ENCODE measurements at regions not wholly inside any gene's neighbourhood (a gene's known extent, or its start where the extent isn't known, plus 50 kb on each side); places are given as distances from the start of the nearest gene placed in this dataset.

- H3K27me3 Mint-ChIP-seq: no peaks in the 10 kb centered on the region
- ATAC-seq (ENCODE audit: low read depth) (no peak), DNase-seq (no peak)
- no peaks in the 10 kb centered on the region for H3K36me3 Mint-ChIP-seq (ENCODE audit: low read depth)
- no peaks in the 10 kb centered on the region for H3K4me1 Mint-ChIP-seq
- no peak overlapping the region for H3K4me3 Mint-ChIP-seq
- POLR2A ChIA-PET: no interaction called here
- no peak overlapping the region for H3K27ac Mint-ChIP-seq
- intact Hi-C loops (cut with micrococcal nuclease): no loop called here
- CTCF ChIA-PET: no interaction called here
- H3K9me3 Mint-ChIP-seq: peaks cover 6% of the 10 kb centered on the region
- TF ChIP-seq CTCF (IDR thresholded peaks at IDR 0.05): no peak
Measured at GRCh38 chr3:102841866-102842265, 407.1 kb downstream of the ZPLD1 start.

GRCh38 chr3:102866845-102867244, 432.0 kb downstream of the ZPLD1 start:
- intact Hi-C loops (cut with micrococcal nuclease): no loop called here
- Mint-ChIP-seq H3K27ac (no peak overlapping the region), H3K4me1 (no peaks in the 10 kb centered on the region), H3K36me3 (ENCODE audit: low read depth) (no peaks in the 10 kb centered on the region), H3K9me3 (no peaks in the 10 kb centered on the region), H3K4me3 (no peak overlapping the region), H3K27me3 (no peaks in the 10 kb centered on the region)
- DNase-seq (no peak), ATAC-seq (ENCODE audit: low read depth) (no peak)
- ChIA-PET POLR2A (no interaction called here), CTCF (no interaction called here)
- no peak for TF ChIP-seq CTCF (IDR thresholded peaks at IDR 0.05)

GRCh38 chr3:102883515-102883914, 448.7 kb downstream of the ZPLD1 start:
- intact Hi-C loops (cut with micrococcal nuclease): no loop called here
- no peak for TF ChIP-seq CTCF (IDR thresholded peaks at IDR 0.05)

GRCh38 chr3:102885289-102885688, 450.5 kb downstream of the ZPLD1 start:
- intact Hi-C loops (cut with micrococcal nuclease): no loop called here
- Mint-ChIP-seq H3K4me1 (no peaks in the 10 kb centered on the region), H3K27ac (no peak overlapping the region), H3K9me3 (no peaks in the 10 kb centered on the region), H3K27me3 (no peaks in the 10 kb centered on the region), H3K36me3 (ENCODE audit: low read depth) (no peaks in the 10 kb centered on the region), H3K4me3 (no peak overlapping the region)
- TF ChIP-seq CTCF (IDR thresholded peaks at IDR 0.05): no peak
- ATAC-seq (ENCODE audit: low read depth): no peak
- ChIA-PET POLR2A (no interaction called here), CTCF (no interaction called here)
- DNase-seq: no peak

More at GRCh38 chr3:102883515-102883914, 448.7 kb downstream of the ZPLD1 start:
- no peaks in the 10 kb centered on the region for H3K36me3 Mint-ChIP-seq (ENCODE audit: low read depth)
- H3K27me3 Mint-ChIP-seq: no peaks in the 10 kb centered on the region
- CTCF ChIA-PET: no interaction called here
- H3K4me3 Mint-ChIP-seq: no peak overlapping the region
- H3K4me1 Mint-ChIP-seq: no peaks in the 10 kb centered on the region
- no peak overlapping the region for H3K27ac Mint-ChIP-seq
- no peaks in the 10 kb centered on the region for H3K9me3 Mint-ChIP-seq
- POLR2A ChIA-PET: no interaction called here
- ATAC-seq (ENCODE audit: low read depth) (no peak), DNase-seq (no peak)

- ATAC-seq (ENCODE audit: low read depth): no peak
- TF ChIP-seq CTCF (IDR thresholded peaks at IDR 0.05): no peak
- Mint-ChIP-seq H3K36me3 (ENCODE audit: low read depth) (no peaks in the 10 kb centered on the region), H3K9me3 (no peaks in the 10 kb centered on the region), H3K4me3 (no peak overlapping the region), H3K27me3 (no peaks in the 10 kb centered on the region), H3K4me1 (no peaks in the 10 kb centered on the region), H3K27ac (no peak overlapping the region)
- DNase-seq: no peak
- ChIA-PET CTCF (no interaction called here), POLR2A (no interaction called here)
- intact Hi-C loops (cut with micrococcal nuclease): no loop called here
Measured at GRCh38 chr3:102887431-102887830, 452.6 kb downstream of the ZPLD1 start.
